Body of pancreas (tissue), 4 donors: ENCODE measurements at regions not wholly inside any gene's neighbourhood (a gene's known extent, or its start where the extent isn't known, plus 50 kb on each side); places are given as distances from the start of the nearest gene placed in this dataset.

Source experiments
- POLR2A ChIP-seq, 3 donors: fragments of 450-650 bp; IDR thresholded peaks; one replicate each; pipeline ENCODE4 v1.6.1; 2016; ENCODE audit warnings: antibody characterized with exemption in 3 of 3, mild to moderate bottlenecking in 2 of 3
- TF ChIP-seq, protein P1 (sequence below), 7 experiments: fragments of 450-650 bp in 4 of 7; fragments of 200-600 bp in 3 of 7; sonication (generic) in 3 of 7; IDR thresholded peaks; one replicate each; pipeline ENCODE4 v1.5.1; 2016 to 2019; ENCODE audit warnings: antibody characterized with exemption in 7 of 7

DNA sequence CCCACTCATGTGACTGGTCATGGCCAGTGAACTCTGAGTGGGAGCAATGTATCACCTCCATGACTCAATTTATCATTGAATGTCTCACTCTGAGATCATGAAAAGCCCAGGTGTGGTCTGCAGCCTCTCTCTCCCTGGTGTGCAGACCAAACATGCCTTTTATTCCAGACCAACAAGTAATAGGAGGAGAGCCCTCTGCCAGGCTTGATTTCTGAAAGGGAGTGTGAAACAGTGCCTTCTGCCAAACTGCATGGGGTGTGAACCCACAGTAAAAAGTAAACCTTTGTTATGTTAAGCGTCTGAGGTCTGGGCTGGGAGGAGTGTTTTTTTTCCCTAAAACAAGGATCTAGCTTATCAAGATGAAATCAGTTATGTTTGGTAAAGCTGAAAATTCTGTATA lies 601.2 kb downstream of the ADCYAP1 start:
- TF ChIP-seq, protein P1, sequence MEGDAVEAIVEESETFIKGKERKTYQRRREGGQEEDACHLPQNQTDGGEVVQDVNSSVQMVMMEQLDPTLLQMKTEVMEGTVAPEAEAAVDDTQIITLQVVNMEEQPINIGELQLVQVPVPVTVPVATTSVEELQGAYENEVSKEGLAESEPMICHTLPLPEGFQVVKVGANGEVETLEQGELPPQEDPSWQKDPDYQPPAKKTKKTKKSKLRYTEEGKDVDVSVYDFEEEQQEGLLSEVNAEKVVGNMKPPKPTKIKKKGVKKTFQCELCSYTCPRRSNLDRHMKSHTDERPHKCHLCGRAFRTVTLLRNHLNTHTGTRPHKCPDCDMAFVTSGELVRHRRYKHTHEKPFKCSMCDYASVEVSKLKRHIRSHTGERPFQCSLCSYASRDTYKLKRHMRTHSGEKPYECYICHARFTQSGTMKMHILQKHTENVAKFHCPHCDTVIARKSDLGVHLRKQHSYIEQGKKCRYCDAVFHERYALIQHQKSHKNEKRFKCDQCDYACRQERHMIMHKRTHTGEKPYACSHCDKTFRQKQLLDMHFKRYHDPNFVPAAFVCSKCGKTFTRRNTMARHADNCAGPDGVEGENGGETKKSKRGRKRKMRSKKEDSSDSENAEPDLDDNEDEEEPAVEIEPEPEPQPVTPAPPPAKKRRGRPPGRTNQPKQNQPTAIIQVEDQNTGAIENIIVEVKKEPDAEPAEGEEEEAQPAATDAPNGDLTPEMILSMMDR (IDR thresholded peaks at IDR 0.05), result no peak
- TF ChIP-seq POLR2A (IDR thresholded peaks at IDR 0.05), result no peak
